ENCODE measurements at regions not wholly inside any gene's neighbourhood (a gene's known extent, or its start where the extent isn't known, plus 50 kb on each side); places are given as distances from the start of the nearest gene placed in this dataset.
"Not testable (repeated sequence)": the region's sequence is repeated elsewhere in the genome, so short reads cannot be mapped to it uniquely, and the experiment has no call there.

DNA sequence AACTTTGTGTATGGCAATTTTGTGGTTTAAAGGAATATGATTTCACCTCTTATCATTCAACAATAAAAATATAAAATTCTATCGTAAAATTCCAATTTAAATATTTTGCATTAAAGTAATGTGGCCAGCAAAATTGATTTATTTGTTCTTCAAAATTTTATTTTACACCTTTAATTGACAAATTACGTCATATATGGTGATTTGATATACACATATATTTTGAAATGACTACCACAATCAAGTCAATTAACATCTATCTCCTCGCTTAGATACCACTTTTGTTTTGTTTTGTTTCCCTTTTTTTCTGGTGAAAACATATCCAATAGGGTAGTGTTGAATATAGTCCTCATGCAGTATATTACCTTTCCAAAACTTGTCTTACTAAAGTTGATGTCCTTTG lies 467.6 kb upstream of the HS3ST5 start:
- TF ChIP-seq, protein P1, sequence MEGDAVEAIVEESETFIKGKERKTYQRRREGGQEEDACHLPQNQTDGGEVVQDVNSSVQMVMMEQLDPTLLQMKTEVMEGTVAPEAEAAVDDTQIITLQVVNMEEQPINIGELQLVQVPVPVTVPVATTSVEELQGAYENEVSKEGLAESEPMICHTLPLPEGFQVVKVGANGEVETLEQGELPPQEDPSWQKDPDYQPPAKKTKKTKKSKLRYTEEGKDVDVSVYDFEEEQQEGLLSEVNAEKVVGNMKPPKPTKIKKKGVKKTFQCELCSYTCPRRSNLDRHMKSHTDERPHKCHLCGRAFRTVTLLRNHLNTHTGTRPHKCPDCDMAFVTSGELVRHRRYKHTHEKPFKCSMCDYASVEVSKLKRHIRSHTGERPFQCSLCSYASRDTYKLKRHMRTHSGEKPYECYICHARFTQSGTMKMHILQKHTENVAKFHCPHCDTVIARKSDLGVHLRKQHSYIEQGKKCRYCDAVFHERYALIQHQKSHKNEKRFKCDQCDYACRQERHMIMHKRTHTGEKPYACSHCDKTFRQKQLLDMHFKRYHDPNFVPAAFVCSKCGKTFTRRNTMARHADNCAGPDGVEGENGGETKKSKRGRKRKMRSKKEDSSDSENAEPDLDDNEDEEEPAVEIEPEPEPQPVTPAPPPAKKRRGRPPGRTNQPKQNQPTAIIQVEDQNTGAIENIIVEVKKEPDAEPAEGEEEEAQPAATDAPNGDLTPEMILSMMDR (IDR thresholded peaks at IDR 0.05; ENCODE audit: low read depth, low read length), result no peak
- no peak overlapping the region for H3K4me3 ChIP-seq (ENCODE audit: low read depth, low read length)

DNA sequence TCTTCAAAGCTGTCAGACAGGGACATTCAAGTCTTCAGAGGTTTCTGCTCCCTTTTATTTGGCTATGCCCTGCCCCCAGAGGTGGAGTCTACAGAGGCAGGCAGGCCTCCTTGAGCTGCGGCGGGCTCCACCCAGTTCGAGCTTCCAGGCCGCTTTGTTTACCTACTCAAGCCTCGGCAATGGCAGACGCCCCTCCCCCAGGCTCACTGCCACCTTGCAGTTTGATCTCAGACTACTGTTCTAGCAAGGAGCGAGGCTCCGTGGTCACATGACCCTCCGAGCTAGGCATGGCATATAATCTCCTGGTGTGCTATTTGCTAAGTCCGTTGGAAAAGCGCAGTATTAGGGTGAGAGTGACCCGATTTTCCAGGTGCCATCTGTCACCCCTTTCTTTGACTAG lies 462.6 kb upstream of the HS3ST5 start:
- H3K4me3 ChIP-seq (ENCODE audit: low read depth, low read length), result not testable (repeated sequence)

GRCh38 chr6:114796576-114796975 lies 453.8 kb upstream of the HS3ST5 start:
- TF ChIP-seq, protein P1 (IDR thresholded peaks at IDR 0.05; ENCODE audit: low read depth, low read length), result no peak
- no peak overlapping the region for H3K4me3 ChIP-seq (ENCODE audit: low read depth, low read length)

GRCh38 chr6:114793428-114793827 lies 450.6 kb upstream of the HS3ST5 start:
- TF ChIP-seq, protein P1 (IDR thresholded peaks at IDR 0.05; ENCODE audit: low read depth, low read length), result no peak
- H3K4me3 ChIP-seq (ENCODE audit: low read depth, low read length), result no peak overlapping the region

DNA sequence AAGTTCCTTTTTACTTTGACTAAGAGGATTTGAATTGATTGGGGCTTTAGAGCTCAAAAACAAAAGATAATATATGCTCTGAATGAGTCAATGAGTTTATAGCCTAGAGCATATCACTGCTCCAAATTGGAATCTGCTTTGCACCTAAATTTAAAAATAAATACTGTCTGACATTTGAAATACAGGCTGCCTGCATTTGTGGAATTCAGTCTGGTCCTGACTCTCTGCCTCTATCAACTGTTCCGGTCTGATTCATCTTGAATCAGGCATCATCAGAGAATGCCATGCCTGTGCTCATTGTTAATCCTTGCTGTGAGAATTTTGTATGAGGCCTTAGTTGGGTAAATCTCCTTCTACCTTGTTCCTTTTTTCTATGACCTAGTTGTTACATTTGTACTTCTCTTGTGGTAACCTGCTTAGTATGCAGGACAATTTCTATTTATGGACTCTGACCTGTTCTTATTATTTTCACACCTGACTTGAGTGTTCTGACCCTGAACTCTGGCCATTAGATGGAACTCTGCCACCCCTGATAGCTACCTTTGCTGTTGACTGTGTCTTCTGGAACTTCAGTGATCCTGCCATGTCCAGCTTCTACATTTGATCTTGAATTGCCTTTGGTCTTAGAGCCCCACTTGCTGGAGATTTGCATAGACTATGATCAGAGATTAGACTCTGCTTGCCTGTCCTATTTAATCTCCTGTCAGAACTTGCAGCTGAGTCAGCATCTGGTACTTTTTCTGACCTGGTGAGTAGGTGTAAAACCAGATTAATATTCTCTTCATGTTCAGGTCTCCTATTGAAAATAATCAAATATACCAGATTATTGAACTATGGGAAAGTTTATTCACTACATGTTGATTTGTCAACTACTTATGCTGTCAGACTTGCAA lies 442.7 kb upstream of the HS3ST5 start:
- no peak overlapping the region for H3K4me3 ChIP-seq (ENCODE audit: low read depth, low read length)
- TF ChIP-seq, protein P1 (IDR thresholded peaks at IDR 0.05; ENCODE audit: low read depth, low read length), result no peak

DNA sequence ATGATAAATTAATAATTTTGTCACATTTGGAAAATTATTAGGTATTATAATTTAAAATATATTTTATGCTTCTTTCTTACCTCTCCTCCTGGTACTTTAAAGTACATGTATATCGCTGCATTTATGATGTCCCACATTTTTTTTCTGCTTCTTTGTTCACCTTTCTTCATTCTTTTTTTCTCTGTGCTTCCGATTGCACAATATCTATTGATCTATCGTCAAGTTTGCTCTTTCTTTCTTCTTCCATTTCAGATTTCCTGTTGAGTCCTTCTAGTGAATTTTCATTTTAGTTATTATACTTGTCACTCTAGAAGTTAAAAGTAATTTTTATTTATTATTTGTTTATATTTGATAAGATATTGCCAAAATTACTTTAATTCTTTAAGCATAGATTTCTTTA lies 441.0 kb upstream of the HS3ST5 start:
- no peak overlapping the region for H3K4me3 ChIP-seq (ENCODE audit: low read depth, low read length)
- TF ChIP-seq, protein P1 (IDR thresholded peaks at IDR 0.05; ENCODE audit: low read depth, low read length), result no peak

- H3K4me3 ChIP-seq (ENCODE audit: low read depth, low read length), result no peak overlapping the region
- TF ChIP-seq, protein P1 (IDR thresholded peaks at IDR 0.05; ENCODE audit: low read depth, low read length), result no peak
These were observed 440.3 kb upstream of the HS3ST5 start for GRCh38 chr6:114783083-114783482.

Data from WI38 (cell line).